MCF 10A (cell line): ENCODE measurements at regions not wholly inside any gene's neighbourhood (a gene's known extent, or its start where the extent isn't known, plus 50 kb on each side); places are given as distances from the start of the nearest gene placed in this dataset.

Experiments
- BruUV-seq: library from RNA; stranded (reverse); fragments of 400-500 nt; replicated peaks from 2 replicates; lab custom pipeline; 2021; lab: Mats Ljungman, UMichigan
- CTCF ChIA-PET: fragments of 300-600 bp; sonication (Branson Sonifier 250); formaldehyde crosslinking; extraction: SDS; loops from one replicate; lab custom pipeline; 2021; ENCODE audit warnings: antibody characterized with exemption, inconsistent platforms; lab: Yijun Ruan, JAX
- POLR2A ChIA-PET: fragments of 300-600, 350-650 bp; sonication (Branson Sonifier 250); formaldehyde crosslinking; extraction: SDS; loops from one replicate; lab custom pipeline; 2020; ENCODE audit warnings: antibody characterized with exemption, inconsistent platforms; lab: Yijun Ruan, JAX
- DNase-seq: peaks from one replicate; pipeline ENCODE4 v3.0.0-alpha.2; 2018; ENCODE audit not compliant: unreplicated experiment
- H3K27ac Mint-ChIP-seq: one replicate; pipeline ENCODE4 v1.8.0; 2022; ENCODE audit warnings: mild to moderate bottlenecking, low read depth, mixed read lengths; ENCODE audit not compliant: unreplicated experiment
- H3K27me3 Mint-ChIP-seq: one replicate; pipeline ENCODE4 v1.8.0; 2022; ENCODE audit warnings: mixed read lengths; ENCODE audit not compliant: insufficient read depth, unreplicated experiment
- H3K36me3 Mint-ChIP-seq: one replicate; pipeline ENCODE4 v1.8.0; 2022; ENCODE audit warnings: mild to moderate bottlenecking, moderate library complexity, mixed read lengths; ENCODE audit not compliant: insufficient read depth, unreplicated experiment
- H3K4me1 Mint-ChIP-seq: one replicate; pipeline ENCODE4 v1.8.0; 2022; ENCODE audit warnings: mixed read lengths; ENCODE audit not compliant: insufficient read depth, unreplicated experiment
- H3K4me3 Mint-ChIP-seq: one replicate; pipeline ENCODE4 v1.8.0; 2022; ENCODE audit warnings: mild to moderate bottlenecking, moderate library complexity, mixed read lengths; ENCODE audit not compliant: unreplicated experiment
- H3K9me3 Mint-ChIP-seq: one replicate; pipeline ENCODE4 v1.8.0; 2022; ENCODE audit warnings: mixed read lengths; ENCODE audit not compliant: unreplicated experiment
- intact Hi-C: fragments of 100-400 bp; cut with micrococcal nuclease; formaldehyde crosslinking; loops from 2 replicates; pipeline ENCODE4 v1.14.1; 2022
- TF ChIP-seq, protein P1 (sequence below): fragments of 200-600 bp; IDR thresholded peaks from one replicate; pipeline ENCODE4 v1.8.0; 2022; ENCODE audit warnings: antibody characterized with exemption, mild to moderate bottlenecking; ENCODE audit not compliant: unreplicated experiment

DNA sequence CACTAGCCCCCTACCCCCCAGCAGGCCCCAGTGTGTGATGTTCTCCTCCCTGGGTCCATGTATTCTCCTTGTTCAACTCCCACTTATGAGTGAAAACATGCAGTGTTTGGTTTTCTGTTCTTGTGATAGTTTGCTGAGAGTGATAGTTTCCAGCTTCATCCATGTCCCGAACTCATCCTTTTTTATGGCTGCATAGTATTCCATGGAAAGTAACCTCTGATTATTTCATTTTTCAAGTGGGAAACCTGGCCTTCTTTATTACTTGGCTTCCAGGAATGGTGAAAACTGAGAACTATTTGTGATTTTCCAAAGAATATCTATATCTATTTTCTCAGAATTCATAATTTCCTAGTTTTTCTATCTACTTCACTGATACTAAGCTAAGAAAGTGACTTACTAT is 235.0 kb downstream of the MTERF1 start:
- BruUV-seq = no TSS peak
- H3K27ac Mint-ChIP-seq = no peak overlapping the region
- POLR2A ChIA-PET = interaction anchor here (0.7 kb wide), 1 partner anchor 11 kb away, joined by 3 read pairs; no protein-coding TSS in a partner anchor
- H3K4me1 Mint-ChIP-seq = no peaks in the 10 kb centered on the region
- CTCF ChIA-PET = interaction anchor here (0.7 to 1.0 kb wide), 2 partner anchors 396 to 556 kb away, joined by 3 to 4 read pairs; no protein-coding TSS in a partner anchor
- H3K9me3 Mint-ChIP-seq = no peaks in the 10 kb centered on the region
- intact Hi-C loops = no loop called here
- no peaks in the 10 kb centered on the region for H3K36me3 Mint-ChIP-seq
- no peak overlapping the region for H3K4me3 Mint-ChIP-seq
- H3K27me3 Mint-ChIP-seq = peaks cover 6% of the 10 kb centered on the region
- TF ChIP-seq, protein P1, sequence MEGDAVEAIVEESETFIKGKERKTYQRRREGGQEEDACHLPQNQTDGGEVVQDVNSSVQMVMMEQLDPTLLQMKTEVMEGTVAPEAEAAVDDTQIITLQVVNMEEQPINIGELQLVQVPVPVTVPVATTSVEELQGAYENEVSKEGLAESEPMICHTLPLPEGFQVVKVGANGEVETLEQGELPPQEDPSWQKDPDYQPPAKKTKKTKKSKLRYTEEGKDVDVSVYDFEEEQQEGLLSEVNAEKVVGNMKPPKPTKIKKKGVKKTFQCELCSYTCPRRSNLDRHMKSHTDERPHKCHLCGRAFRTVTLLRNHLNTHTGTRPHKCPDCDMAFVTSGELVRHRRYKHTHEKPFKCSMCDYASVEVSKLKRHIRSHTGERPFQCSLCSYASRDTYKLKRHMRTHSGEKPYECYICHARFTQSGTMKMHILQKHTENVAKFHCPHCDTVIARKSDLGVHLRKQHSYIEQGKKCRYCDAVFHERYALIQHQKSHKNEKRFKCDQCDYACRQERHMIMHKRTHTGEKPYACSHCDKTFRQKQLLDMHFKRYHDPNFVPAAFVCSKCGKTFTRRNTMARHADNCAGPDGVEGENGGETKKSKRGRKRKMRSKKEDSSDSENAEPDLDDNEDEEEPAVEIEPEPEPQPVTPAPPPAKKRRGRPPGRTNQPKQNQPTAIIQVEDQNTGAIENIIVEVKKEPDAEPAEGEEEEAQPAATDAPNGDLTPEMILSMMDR = no peak
- DNase-seq = no peak

DNA sequence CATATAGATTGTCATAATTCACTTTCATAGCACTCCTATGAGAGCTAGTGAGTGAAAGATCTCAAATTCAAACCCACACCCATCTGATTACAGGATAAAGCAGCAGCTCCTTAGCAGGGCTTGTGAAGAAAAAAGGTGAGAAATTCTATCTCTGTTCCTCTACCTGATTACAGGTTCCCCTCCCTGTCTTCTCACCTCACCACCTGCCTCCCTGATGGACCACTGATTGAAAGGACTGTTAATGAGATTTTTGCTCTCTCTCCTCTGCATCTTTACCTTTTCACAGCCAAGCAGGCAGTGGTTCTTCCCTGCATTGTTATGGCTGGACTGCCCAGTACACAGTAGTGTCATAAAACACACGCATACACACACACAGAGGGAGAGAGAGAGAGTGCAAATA is 228.5 kb downstream of the MTERF1 start:
- TF ChIP-seq, protein P1 = no peak
- Mint-ChIP-seq H3K4me1 (peaks cover under 1% of the 10 kb centered on the region), H3K27ac (no peak overlapping the region), H3K36me3 (no peaks in the 10 kb centered on the region), H3K27me3 (peaks cover 29% of the 10 kb centered on the region), H3K4me3 (no peak overlapping the region), H3K9me3 (no peaks in the 10 kb centered on the region)
- intact Hi-C loops = no loop called here
- CTCF ChIA-PET = interaction anchor here (0.6 kb wide), 2 partner anchors 523 to 1233 kb away, joined by 3 read pairs; no protein-coding TSS in a partner anchor
- BruUV-seq = no TSS peak
- POLR2A ChIA-PET = interaction anchor here (0.5 kb wide), 1 partner anchor 1210 kb away, joined by 4 read pairs; no protein-coding TSS in a partner anchor
- no peak for DNase-seq

DNA sequence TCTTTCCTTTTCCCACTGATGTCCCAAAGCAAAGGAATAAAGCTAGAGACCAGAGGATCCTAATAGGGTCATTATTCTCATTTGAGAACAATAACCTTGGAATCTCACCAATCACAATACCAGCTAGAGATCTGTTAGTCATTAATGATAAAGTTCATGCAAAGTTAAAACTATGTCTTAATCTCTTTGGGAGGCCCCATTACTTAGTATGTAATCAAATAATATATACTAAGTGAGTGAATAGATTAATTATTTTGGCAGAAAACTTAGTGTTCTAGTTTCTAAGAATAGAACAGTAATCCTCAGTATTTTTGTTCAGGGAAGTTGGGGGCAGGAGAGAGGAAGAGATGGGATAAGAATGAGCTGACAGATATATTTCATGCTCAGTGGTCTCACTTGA is 227.2 kb downstream of the MTERF1 start:
- POLR2A ChIA-PET = no interaction called here
- intact Hi-C loops = no loop called here
- TF ChIP-seq, protein P1 = no peak
- no peak overlapping the region for H3K27ac Mint-ChIP-seq
- no peak for DNase-seq
- no TSS peak for BruUV-seq
- peaks cover 29% of the 10 kb centered on the region for H3K27me3 Mint-ChIP-seq
- no peaks in the 10 kb centered on the region for H3K9me3 Mint-ChIP-seq
- CTCF ChIA-PET = no interaction called here
- H3K36me3 Mint-ChIP-seq = no peaks in the 10 kb centered on the region
- H3K4me1 Mint-ChIP-seq = peaks cover 6% of the 10 kb centered on the region
- H3K4me3 Mint-ChIP-seq = no peak overlapping the region

DNA sequence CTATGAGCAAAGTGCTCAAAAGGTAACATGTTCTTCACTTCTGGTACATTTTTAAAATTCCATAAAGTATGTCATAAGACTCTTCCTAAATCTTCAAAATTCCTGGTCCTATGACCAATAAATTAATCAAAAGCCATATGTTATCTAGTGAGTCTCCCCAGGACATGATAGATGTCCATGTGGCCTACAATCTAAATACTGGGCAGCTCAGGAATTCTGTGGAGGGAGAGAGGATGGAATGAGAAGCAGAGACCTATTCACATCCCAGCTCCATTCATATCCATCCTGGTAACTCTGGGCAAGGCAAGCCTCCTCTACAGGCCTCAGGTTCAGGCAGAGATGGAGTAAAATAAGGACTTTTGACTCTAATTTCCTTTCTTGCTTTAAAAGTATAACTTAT is 224.8 kb downstream of the MTERF1 start:
- H3K9me3 Mint-ChIP-seq = no peaks in the 10 kb centered on the region
- intact Hi-C loops = no loop called here
- DNase-seq = no peak
- H3K36me3 Mint-ChIP-seq = no peaks in the 10 kb centered on the region
- H3K27ac Mint-ChIP-seq = no peak overlapping the region
- H3K27me3 Mint-ChIP-seq = peaks cover 22% of the 10 kb centered on the region
- BruUV-seq = no TSS peak
- ChIA-PET POLR2A (interaction anchor here (1.0 to 1.5 kb wide), 2 partner anchors 9 to 59 kb away, joined by 3 read pairs; no protein-coding TSS in a partner anchor), CTCF (interaction anchor here (0.6 to 0.7 kb wide), 2 partner anchors 362 to 386 kb away, joined by 3 read pairs; no protein-coding TSS in a partner anchor)
- TF ChIP-seq, protein P1 = no peak
- no peak overlapping the region for H3K4me3 Mint-ChIP-seq
- H3K4me1 Mint-ChIP-seq = peaks cover 6% of the 10 kb centered on the region
